Keratinocyte (primary cell): ENCODE measurements at regions not wholly inside any gene's neighbourhood (a gene's known extent, or its start where the extent isn't known, plus 50 kb on each side); places are given as distances from the start of the nearest gene placed in this dataset.
A peak's percentile ranks its signal among the peaks of the same experiment; 100 is the strongest.

Source experiments
- DNase-seq: peaks from one replicate; pipeline ENCODE4 v3.0.0-alpha.2; 2011; ENCODE audit warnings: low read depth, missing footprints, low spot score
- FAIRE-seq: peaks from 2 replicates; lab custom pipeline; 2011; peaks lifted over from hg19 to GRCh38; lab: Jason Lieb, UNC
- H2AFZ ChIP-seq: 2 replicates; pipeline ENCODE4 v1.6.0; 2012; ENCODE audit warnings: low read length, control low read depth, inconsistent platforms; ENCODE audit not compliant: control insufficient read depth
- H3K27ac ChIP-seq: 2 replicates; pipeline ENCODE4 v1.5.1; 2011; ENCODE audit warnings: low read length; ENCODE audit not compliant: control insufficient read depth, insufficient read depth
- H3K27me3 ChIP-seq: 3 replicates; pipeline ENCODE4 v1.6.0; 2011; ENCODE audit warnings: low read length; ENCODE audit not compliant: control insufficient read depth, insufficient read depth; ENCODE audit errors: extremely low read depth
- H3K36me3 ChIP-seq, 2 experiments: 2 replicates in 1 of 2; 3 replicates in 1 of 2; pipeline ENCODE4 v1.5.1; 2011; ENCODE audit warnings: low read length in 2 of 2, mild to moderate bottlenecking in 1 of 2; ENCODE audit not compliant: control insufficient read depth in 2 of 2, insufficient read depth in 2 of 2; ENCODE audit errors: extremely low read depth in 1 of 2
- H3K4me1 ChIP-seq: 3 replicates; pipeline ENCODE4 v1.5.1; 2011; ENCODE audit warnings: low read length; ENCODE audit not compliant: control insufficient read depth, insufficient read depth; ENCODE audit errors: extremely low read depth
- H3K4me2 ChIP-seq: 3 replicates; pipeline ENCODE4 v1.6.0; 2011; ENCODE audit warnings: low read depth, low read length; ENCODE audit not compliant: control insufficient read depth, insufficient read depth; ENCODE audit errors: extremely low read depth
- H3K4me3 ChIP-seq, 3 experiments: fragments of 200-600 bp in 1 of 3; sonication (generic) in 1 of 3; 2 replicates in 2 of 3; 3 replicates in 1 of 3; pipeline ENCODE4 v1.5.1; 2011 to 2016; ENCODE audit warnings: low read length in 3 of 3, mild to moderate bottlenecking in 3 of 3, control low read depth in 2 of 3, inconsistent platforms in 1 of 3, low read depth in 1 of 3, mixed read lengths in 1 of 3, mixed run types in 1 of 3, moderate library complexity in 1 of 3; ENCODE audit not compliant: control insufficient read depth in 2 of 3, insufficient read depth in 2 of 3; ENCODE audit errors: extremely low read depth in 1 of 3
- H3K79me2 ChIP-seq: 2 replicates; pipeline ENCODE4 v1.6.0; 2012; ENCODE audit warnings: low read length; ENCODE audit not compliant: control insufficient read depth, insufficient read depth
- H3K9ac ChIP-seq: 3 replicates; pipeline ENCODE4 v1.6.0; 2011; ENCODE audit warnings: low read length; ENCODE audit not compliant: control insufficient read depth, insufficient read depth; ENCODE audit errors: extremely low read depth
- H3K9me1 ChIP-seq: 3 replicates; pipeline ENCODE4 v1.6.0; 2011; ENCODE audit warnings: low read length; ENCODE audit not compliant: control insufficient read depth, insufficient read depth; ENCODE audit errors: extremely low read depth
- H3K9me3 ChIP-seq: 2 replicates; pipeline ENCODE4 v1.5.1; 2012; ENCODE audit warnings: low read depth, low read length; ENCODE audit not compliant: control insufficient read depth
- H4K20me1 ChIP-seq: 3 replicates; pipeline ENCODE4 v1.6.0; 2011; ENCODE audit warnings: low read length; ENCODE audit not compliant: control insufficient read depth, insufficient read depth; ENCODE audit errors: extremely low read depth
- EZH2 ChIP-seq: IDR thresholded peaks from one replicate; pipeline ENCODE4 v1.6.1; 2012; ENCODE audit warnings: inconsistent platforms, mild to moderate bottlenecking, low read length, moderate library complexity
- dilution Hi-C: fragments of 300-500 bp; cut with MboI; formaldehyde crosslinking; loops from one replicate; pipeline ENCODE4 v1.7.0; 2020; ENCODE audit warnings: low sequenced_read_pairs; ENCODE audit not compliant: extremely low pct_ligation_motif_present
- TF ChIP-seq, protein P1 (sequence below), 3 experiments: IDR thresholded peaks in 1 of 3; conservative IDR thresholded peaks in 1 of 3; optimal IDR thresholded peaks in 1 of 3; 2 replicates in 2 of 3; 3 replicates in 1 of 3; pipeline versions ENCODE3 to v1.5.1; 2011; ENCODE audit warnings: low read length in 3 of 3, mild to moderate bottlenecking in 3 of 3, moderate library complexity in 2 of 3, control low read depth in 1 of 3, inconsistent platforms in 1 of 3; ENCODE audit not compliant: insufficient read depth in 2 of 3; ENCODE audit errors: extremely low read depth in 1 of 3

DNA sequence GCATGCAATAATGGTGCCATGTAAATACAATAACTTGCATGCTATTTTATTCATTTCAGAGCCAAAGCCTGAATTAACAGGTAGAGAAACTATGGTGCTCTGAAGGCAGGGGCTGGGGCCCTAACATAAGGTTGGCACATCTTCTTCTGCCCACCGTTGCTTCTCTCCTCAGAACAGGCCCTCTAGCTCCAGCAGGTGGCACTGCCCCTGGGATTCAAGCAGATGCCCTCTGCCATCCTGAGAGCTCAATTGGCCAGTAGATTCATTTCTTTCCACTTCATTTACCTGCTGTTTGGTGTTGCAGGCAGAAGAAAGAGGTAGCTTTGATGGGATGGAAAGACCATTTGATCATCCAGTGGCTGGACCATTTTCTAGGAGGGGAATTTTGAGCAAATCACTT, 130.5 kb downstream of the FOXB1 start:
- dilution Hi-C loops: no loop called here
- H3K27me3 ChIP-seq: no peaks in the 10 kb centered on the region

DNA sequence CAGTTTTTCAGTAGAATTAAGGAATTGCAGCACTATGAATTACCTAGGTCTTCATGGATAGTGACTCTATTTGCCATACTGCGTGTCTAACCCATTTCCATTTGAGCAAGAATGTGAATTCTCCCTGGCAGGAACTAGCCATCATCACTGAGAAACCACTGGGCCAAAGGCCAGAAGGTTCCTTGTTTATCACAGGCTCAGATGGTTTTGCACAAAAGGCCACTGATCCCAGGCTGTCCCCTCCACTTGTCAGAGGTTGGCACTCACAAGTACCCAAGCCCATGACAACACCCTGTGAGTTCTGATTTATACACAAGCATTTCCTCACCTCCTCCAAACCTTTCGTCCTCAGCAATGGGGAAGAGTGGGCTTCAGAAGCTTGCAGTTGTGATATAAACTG, 131.8 kb downstream of the FOXB1 start:
- Histone ChIP-seq H2AFZ (no peak overlapping the region), H3K27me3 (no peaks in the 10 kb centered on the region), H3K9ac (no peak overlapping the region), H4K20me1 (no peaks in the 10 kb centered on the region), H3K4me1 (peaks cover 11% of the 10 kb centered on the region), H3K4me3 (no peak overlapping the region), H3K9me3 (no peaks in the 10 kb centered on the region), H3K36me3 (no peaks in the 10 kb centered on the region), H3K27ac (no peak overlapping the region), H3K79me2 (no peaks in the 10 kb centered on the region), H3K4me2 (no peak overlapping the region), H3K9me1 (no peaks in the 10 kb centered on the region)
- TF ChIP-seq, protein P1, sequence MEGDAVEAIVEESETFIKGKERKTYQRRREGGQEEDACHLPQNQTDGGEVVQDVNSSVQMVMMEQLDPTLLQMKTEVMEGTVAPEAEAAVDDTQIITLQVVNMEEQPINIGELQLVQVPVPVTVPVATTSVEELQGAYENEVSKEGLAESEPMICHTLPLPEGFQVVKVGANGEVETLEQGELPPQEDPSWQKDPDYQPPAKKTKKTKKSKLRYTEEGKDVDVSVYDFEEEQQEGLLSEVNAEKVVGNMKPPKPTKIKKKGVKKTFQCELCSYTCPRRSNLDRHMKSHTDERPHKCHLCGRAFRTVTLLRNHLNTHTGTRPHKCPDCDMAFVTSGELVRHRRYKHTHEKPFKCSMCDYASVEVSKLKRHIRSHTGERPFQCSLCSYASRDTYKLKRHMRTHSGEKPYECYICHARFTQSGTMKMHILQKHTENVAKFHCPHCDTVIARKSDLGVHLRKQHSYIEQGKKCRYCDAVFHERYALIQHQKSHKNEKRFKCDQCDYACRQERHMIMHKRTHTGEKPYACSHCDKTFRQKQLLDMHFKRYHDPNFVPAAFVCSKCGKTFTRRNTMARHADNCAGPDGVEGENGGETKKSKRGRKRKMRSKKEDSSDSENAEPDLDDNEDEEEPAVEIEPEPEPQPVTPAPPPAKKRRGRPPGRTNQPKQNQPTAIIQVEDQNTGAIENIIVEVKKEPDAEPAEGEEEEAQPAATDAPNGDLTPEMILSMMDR (optimal IDR thresholded peaks at IDR 0.05 in 1 of 3, IDR thresholded peaks at IDR 0.05 in 1 of 3, conservative IDR thresholded peaks at IDR 0.05 in 1 of 3; ENCODE audit: extremely low read depth in 1 of 3, insufficient read depth in 2 of 3, low read length in 3 of 3): no peak
- TF ChIP-seq EZH2: no peak
- dilution Hi-C loops: no loop called here
- no peak for FAIRE-seq
- no peak for DNase-seq

More for the DNA sequence above, 130.5 kb downstream of the FOXB1 start:
- Histone ChIP-seq H3K9me1 (no peaks in the 10 kb centered on the region), H3K4me2 (no peak overlapping the region), H3K4me1 (peaks cover 11% of the 10 kb centered on the region), H3K9ac (no peak overlapping the region), H3K4me3 (no peak overlapping the region), H3K36me3 (no peaks in the 10 kb centered on the region), H4K20me1 (no peaks in the 10 kb centered on the region), H3K27ac (no peak overlapping the region), H3K79me2 (no peaks in the 10 kb centered on the region), H2AFZ (no peak overlapping the region), H3K9me3 (no peaks in the 10 kb centered on the region)
- TF ChIP-seq, protein P1 (optimal IDR thresholded peaks at IDR 0.05 in 1 of 3, IDR thresholded peaks at IDR 0.05 in 1 of 3, conservative IDR thresholded peaks at IDR 0.05 in 1 of 3; ENCODE audit: extremely low read depth in 1 of 3, insufficient read depth in 2 of 3, low read length in 3 of 3): peak; percentile 37 to 60 (median 54)
- TF ChIP-seq EZH2: no peak
- FAIRE-seq (no peak), DNase-seq (no peak)
